CD1c-positive myeloid dendritic cell (primary cell): ENCODE measurements at regions not wholly inside any gene's neighbourhood (a gene's known extent, or its start where the extent isn't known, plus 50 kb on each side); places are given as distances from the start of the nearest gene placed in this dataset.

ENCODE experiments used
- DNase-seq: peaks from one replicate; pipeline ENCODE4 v3.0.0-alpha.2; 2016; ENCODE audit errors: extremely low spot score

DNA sequence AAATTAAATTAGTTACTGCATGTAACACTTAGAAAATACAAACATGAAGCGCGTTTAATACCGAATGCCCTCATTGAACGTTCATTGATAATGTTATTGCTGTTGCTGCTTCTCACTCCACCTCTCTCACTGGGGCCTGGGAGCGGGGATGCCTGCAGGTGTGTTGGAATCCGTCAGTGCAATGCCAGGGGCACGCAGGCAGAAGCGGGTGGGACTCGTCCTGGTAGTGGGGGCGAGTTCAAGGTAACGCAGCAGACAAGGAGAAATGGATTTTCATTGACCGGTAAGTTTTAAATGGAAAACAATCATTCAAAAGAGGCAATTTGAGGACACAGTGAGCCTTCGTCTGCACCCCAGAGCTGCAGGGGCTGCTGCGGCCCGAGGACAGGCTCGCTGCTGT, 71.2 kb upstream of the AFDN start:
- no peak for DNase-seq

DNA sequence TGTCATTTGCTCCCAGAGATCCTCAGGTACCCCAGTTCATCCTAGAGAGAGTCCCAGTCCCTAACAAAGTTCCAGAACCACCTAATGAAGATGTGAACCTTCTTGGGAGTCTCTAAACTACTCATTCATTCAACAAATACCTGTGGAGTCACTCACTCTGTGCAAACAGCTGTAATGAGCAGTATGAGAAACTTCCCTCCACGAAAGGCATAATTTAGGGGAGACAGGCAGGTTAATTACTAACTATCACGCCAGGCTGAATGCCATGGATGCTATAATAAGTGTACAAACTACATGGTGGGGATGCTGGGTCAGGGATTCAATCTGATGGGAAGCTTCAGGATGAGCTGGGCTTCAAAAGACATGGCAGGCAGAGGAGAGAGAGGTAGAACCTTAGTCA, 70.1 kb upstream of the AFDN start:
- no peak for DNase-seq

DNA sequence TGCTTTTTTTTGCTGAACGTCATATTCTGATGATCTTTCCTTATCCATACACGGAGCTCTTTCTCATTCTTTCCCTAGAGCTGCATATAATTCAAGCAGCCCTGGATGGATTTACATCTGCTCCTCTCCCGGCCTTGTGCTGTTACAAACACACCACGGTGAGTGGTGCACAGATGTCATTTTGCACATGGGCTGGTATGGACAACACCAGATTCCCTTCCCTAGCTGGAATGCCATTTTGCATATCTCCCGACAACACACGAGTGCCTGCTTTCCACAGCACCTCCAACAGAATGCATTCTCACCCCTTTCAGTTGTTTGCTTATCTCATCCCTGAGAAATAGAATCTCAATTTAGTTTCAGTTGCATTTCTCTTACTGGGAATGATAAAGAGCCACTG, 69.5 kb upstream of the AFDN start:
- DNase-seq, result no peak

DNA sequence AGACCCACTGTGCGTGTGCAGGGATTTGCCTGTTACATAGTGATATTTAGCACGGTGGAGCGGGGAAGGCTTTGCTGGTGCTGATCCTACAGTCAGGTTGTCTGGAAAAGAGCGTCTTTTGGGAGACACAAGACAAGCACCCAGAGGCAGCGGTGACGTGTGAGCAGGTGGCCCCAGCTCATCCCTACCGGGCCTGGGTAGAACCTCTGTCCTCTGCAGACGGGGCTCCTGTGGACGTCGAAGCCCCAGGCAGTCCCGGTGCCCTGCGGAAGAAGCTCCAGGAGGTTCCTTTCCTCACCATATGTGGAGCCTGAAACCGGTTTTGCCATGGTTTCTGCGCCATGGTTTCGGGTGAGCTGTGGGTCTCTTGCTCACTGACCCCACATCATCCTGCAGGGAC, 68.9 kb upstream of the AFDN start:
- DNase-seq, result no peak

DNA sequence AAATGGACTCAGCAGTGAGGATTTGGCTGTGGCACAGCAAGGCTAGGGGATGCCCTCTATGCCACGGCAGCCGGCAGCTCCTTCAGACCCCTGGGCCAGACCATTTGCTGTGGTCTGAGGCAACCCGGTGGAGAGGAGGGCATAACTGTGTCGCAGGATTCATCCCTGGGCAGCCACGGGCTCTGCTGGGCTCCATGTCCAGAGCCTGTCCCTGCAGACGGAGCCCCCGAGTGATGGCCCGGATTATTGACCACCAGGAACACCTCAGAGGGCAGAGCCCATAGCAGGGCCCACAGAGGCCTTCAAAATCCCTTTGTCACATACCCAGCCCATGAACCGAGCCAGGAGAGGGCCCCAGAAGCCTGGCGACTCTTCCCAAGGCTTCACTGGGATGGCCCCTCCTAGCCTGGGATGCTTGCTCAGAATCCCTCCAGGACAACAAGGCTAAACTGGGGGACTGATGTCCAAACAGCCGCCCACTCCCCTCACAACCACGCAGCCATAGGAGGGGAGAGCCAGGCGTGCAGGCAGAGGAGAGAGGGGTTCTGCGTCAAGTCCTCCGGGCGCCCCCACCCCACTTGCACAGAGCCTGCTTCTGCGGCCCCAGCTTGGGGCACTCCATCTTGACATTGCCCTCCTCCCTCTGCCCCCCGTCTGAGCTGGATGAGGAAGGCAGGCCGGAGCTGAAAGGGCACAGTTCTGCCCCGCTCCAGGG, 68.2 kb upstream of the AFDN start:
- DNase-seq, result no peak

DNA sequence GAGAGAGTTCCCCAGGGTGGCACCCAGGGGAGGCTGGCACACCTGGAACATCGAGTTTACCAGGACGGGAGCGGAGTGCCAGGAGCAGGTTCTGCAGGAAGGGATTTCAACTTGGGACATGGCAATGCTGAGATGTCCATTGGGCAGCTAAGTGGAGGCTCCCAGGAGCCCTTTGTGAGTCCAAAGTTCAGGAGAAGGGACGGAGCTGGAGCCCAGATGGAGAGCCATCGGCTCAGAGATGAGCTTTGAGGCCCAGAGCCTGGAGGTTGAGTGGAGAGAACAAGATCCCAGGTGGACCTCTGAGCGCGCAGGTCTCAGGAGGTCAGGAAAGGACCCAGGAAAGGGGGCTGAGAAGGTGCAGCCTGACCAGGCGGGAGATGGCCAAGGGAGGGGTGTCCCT, 67.5 kb upstream of the AFDN start:
- DNase-seq, result no peak

DNA sequence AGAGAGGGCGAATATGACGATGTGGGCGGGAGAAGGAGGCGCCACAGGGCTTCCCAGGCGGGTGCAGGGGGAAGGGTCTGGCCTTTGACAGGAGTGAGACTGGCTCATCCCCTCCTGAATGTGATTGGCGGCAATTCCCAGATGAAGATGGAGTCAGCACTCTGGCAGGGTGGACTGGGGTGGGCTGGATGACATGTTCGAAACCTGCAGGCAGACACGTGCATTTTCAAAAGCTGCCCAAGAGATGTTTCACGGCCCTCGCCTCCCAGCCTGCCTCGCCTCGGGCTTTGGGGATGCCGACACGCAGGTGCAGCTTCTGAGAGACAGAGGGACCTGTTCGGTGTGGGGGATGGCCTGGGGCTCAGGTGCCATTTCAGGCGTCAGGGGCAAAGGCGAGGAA, 66.8 kb upstream of the AFDN start:
- DNase-seq, result no peak

DNA sequence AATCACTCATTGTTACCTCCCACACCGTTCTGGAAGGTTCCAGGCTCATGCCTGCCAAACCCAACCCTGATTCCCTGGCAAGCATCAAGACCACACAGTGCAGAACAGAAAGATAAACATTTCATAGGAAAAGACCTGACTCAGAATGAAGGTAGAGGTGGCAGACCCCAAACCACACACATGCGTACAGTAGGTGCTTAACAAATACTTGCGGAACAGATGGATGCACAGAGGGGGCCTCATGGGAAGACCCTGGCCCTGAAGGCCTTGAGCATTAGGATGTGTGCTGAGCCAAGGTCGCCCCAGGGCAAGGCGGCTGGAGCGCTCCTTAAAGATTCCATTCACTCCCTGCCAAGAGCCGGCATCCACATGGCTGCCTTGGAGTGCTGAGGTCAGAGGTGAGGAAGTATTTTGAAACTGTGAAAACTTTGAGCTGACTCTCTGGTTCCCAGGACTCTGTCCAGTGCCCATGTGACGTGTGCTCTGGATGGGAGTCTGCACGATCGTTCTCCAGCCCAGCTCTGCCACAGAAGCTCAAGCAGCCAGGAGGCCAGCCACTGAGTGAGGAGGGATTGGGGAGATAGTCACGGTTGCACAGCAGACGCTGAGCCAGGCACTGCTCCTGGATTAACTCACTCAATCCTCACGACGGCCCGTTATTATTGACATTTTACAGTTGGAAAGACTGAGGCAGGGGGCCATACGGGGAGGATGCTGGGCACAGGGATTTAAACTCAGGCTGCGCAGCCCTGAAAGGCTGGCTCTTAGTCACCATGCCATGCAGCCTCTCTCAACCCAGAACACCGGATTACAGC, 65.5 kb upstream of the AFDN start:
- DNase-seq, result no peak

DNA sequence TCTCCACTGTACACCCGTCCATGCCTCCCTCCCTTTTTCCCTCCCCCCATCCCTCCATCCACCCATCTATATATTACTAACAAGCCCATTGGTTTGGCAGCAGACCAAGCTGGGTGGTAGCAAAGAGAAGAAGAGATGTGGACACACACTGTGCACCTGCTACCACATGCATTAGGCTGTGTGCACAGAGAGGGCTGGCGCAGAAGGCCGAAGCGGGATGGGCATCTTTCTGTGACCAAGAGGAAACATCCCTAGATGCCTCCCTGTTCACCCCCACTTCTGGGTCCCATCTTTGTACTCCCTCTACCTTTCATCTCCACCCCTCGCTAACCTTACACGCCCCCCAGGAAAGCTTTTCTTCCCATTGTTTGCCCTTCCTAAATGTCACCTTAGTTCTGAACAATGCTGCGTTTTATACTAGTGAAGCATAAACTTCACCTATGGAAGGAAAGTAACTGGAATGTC, 64.9 kb upstream of the AFDN start:
- no peak for DNase-seq

DNA sequence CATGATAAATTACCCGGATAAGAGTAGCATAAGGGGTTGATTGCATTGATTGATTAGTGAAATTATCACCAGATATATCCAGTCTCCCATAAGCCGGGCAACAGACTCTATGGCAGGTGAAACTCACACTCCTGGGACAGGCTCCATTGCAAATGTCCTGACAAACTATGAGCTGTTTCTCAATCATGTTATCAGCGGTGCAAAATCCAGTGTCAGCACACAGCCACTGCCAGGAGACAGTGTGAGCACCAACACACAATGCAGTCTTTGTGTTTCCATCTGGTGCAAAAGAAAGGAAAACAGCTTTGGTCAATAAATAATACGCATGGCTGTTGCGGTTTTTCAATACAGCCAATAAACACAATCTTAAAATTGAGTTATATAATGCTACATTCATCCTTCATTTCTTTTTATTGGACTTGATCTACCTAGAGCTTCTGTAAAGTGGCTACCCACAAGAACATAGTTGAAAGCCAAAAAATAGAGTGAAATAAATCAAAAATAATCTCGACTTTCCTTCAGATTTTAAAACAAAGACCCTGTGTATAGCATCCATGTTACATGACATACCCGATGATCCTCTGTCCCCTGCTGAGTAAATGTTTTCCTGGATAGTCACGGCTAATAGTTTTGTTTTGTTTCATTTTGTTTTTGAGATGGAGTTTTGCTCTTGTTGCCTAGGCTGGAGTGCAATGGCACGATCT, 64.3 kb upstream of the AFDN start:
- no peak for DNase-seq

DNA sequence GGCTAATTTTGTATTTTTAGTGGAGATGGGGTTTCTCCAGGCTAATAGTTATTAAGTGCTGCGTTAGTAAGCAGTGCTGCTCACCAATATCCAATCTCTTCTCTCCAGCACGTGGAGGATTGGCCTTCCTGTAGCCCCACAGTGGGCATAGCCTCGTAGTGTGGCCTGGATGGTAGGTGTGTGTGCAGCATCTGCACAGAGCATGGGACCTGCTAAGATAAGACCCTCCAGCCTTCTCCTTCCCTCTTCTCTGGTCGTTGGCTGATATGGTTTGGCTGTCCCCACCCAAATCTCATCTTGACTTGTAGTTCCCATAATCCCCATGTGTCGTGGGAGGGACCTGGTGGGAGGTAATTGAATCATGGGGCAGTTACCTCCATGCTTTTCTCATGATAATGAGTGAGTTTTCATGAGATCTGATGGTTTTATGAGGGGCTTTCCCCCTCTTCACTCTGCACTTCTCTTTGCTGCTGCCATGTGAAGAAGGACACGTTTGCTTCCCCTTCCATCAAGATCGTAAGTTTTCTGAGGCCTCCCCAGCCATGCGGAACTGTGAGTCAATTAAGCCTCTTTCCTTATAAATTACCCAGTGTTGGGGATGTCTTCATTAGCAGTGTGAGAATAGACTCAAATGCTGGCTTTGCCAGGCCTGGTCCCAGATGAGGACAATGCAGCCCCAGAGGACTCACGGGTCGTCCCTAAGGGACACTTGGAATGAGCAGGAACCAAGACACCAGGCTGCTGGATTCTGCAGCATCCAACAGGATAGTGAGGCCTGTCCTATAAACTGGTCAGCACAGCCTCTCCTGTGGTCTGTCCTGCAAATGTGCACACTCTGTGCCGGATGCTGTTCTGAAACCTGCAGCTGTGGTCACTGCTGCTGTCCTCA, 63.4 kb upstream of the AFDN start:
- no peak for DNase-seq

DNA sequence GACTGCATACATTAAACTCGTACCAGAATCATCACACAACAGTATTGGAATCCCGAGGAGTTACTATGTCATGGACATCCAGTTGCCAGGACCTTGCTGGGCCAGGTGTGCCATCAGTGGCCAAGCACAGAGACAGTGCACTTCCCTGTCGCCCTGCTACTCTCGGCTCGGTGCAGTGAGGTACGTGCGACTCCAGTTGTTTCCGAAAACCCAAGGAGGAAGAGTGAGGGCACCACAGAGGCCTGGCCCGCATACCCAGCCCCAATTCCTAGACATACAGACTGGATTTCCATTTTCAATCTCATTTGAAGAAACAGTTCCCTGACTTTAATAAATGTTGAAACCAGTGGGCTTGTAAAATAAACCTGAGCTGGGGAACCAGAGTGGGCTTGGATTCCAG, 62.5 kb upstream of the AFDN start:
- DNase-seq, result no peak

DNA sequence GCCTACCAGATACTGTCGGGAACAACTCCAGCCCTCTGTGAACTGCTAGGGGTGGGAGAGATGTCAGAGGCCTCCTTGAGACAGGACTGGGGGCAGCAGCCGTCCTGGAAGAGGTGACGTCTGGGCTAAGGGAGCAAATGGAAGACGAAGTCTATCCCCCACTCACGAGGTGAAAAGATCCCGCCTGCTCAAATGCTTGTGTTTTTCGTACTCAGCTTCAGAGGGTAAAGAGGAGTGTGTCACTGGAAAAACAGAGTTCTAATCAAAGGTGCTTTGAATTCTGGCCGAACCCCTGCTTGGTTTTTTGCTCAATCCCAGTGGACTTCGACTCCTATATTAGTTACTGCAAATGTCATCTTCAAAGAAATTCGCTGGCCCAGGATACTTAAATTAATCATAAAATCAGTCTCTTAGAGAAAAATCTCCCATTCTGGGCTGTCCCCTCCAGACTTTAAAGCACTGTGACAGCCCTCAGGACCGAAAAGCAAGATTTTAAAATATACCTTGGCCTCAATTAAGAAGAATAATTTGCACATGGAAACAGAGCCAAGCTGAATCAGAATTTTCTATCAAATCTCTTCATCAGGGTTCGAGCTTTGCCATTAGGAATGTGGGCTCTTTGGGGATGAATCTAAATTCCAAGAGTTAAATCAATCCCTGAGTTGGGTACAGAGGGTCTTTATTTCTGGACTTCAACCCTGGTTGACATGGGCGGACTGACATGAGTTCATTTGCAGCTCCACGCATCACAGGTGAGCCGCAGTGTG, 61.8 kb upstream of the AFDN start:
- no peak for DNase-seq

DNA sequence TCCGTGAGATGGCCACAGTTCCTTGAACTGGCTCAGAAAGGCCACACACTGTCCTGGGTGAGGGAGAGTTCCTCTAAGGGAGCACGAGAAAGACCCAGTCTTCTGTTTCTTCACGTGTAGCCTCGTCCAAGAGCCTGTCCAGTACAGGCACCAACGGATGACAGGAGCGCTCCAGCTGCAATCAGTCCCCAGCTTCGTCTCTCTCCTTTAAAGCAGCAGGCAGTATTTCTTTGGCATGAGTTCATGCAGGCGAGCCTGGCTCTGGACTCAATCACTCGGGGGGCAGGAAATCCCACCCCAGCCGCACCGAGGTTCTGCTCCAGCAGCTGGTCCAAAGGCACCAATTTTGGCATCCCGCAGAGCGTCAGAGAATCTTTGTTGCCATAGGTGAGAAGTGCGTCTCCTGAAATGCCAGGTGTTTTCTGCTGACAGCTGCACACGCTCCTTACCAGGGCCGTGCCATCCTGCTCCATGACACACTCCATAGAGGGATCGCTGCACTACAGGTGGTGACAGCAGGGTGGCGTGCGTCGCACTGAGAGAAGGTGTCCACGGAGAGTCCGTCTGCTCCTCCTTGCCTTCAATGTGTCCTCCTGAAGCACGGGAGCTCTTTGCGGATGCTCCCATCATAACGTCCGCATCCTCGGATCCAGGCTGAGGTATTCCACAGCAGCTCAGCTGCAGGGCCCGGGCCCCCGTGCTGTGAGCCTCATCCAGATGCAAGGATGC, 59.6 kb upstream of the AFDN start:
- DNase-seq, result no peak

DNA sequence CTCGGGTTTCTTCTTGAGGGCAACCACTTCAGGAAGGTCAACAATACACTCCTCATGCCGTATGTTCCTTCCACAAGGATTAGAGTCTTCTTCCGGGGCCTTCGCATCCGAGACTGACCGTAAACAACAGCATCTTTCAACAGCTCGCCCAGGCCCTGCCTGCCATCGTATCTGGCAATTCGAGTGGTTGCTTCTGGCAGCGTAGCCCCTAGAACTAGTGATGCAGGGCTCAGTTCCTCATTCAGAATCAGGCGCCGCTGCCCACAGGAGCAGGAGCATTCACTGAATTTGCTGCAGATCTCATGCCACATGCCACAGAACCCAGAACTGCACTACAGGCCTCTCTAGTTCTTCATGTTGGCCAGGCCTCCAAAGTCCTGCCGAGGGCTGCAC, 59.0 kb upstream of the AFDN start:
- DNase-seq, result no peak

DNA sequence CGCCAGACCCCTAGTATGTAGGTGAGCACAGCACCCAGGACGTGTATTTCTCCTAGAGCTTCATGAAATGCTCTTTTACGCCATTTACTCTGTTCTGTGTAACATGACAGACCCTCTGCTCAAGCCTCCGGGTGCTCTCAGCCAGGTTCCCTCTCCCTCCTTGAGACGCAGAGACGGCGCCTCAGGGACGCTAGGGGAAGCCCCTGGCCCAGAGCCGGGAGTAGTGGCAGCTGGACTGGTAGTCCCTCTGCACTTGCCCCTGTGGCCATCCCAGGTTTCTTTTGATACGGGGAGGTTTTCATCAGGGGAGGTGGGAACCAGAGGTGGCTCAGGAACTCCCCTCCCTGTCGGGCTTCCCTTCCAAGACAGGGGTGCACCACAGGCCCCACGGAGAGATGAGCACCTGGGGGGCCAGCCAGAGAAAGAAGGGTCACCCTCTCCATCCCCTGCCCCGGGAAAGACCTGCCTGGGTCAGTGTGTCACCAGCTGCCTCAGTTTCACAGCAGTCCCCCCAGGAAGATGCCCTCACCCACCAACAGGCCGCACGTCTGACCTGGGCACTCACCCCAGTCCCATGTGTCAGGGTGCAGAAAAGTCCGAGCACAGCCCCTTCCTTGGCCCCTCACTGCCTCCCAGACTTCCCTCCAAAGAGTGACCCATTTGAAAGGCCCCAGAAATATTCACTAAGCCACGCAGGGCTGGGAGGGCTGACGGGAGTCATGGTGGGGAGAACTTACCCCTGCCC, 58.1 kb upstream of the AFDN start:
- no peak for DNase-seq

DNA sequence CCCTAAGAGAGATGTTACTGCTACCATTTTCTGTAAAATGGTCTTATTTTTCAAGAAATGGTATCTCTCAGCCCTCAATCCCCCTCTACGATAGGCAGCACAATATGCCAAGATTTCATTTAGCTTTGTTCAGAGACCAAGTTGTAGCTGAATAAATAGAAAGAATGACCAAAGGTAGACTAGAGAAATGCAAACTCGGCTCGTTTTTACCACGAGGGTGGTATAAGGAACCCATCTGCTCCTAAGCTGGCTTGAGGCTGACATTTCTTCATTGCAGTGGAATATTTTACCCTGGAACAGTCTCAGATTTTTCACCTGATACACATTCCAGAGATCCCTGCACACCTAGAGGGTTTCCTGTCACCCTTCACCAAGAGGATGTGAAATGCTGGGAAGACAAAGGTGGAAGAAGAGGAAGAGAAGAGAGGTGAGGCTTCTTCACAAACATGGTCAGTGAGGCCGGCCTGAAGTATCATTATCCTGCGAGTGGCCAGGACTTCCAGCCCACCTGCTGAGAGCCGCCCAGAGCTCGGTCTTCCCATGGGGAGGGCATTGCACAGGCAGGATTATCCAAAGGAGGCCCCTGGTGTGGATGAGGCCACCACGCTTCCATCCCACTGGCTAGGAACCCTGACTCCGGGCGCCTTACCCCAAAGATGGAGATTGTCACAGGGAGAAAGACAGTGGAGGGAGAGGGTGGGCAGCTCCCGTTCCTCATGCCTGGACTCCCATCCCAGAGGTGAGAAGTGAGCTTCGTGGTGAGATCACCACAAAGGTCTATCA, 57.1 kb upstream of the AFDN start:
- DNase-seq, result no peak

DNA sequence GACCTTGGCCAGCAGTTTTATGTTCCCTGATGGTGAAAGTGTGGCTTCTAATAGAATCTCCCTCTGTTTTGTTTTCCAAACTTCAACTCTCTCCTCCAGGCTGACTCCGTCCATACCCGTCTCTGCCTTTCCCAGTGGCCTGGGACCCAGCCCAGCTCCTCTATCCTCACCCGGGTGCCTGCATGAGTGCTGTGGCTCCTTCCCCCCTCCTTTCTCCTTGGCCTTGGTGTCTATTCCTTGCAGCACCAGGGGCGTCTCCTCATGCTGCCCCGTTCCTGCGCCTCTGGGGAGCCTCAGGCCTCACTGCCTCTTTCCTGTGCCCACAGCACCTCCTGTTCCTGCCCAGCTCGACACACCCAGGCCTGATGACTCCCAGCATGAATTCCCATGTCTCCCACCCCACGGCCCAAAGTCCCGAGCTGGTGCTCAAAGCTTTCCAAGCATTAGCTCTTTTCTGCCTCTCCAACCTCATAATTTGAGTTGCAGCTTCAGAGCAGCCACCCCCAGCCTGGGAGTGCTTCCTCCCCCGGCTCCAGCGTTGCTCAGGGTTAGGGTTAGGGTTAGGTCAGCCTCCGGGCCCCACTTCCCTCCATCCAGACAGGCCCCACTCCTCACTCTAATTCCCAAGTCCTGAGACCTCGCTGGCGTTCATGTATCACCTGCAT, 56.3 kb upstream of the AFDN start:
- DNase-seq, result no peak
